SU-DHL-6 (cell line): ENCODE measurements at regions not wholly inside any gene's neighbourhood (a gene's known extent, or its start where the extent isn't known, plus 50 kb on each side); places are given as distances from the start of the nearest gene placed in this dataset.

ENCODE experiments used
- CTCF ChIP-seq: fragments of 200-600 bp; sonication (generic); IDR thresholded peaks from one replicate; pipeline ENCODE4 v1.5.1; 2017; ENCODE audit warnings: antibody characterized with exemption, mild to moderate bottlenecking, low read length, moderate library complexity; ENCODE audit not compliant: insufficient read depth, poor library complexity, severe bottlenecking
- EZH2phosphoT487 ChIP-seq: fragments of 200-600 bp; sonication (generic), shearing (Covaris generic); conservative IDR thresholded peaks from 2 replicates; pipeline ENCODE4 v1.6.1; 2018; ENCODE audit warnings: mild to moderate bottlenecking, antibody characterized with exemption, low read length, moderate library complexity, mixed read lengths

GRCh38 chr13:76160506-76160905 is 524.4 kb downstream of the LMO7 start:
- TF ChIP-seq CTCF (no peak), EZH2phosphoT487 (no peak)
